NT2/D1 (cell line): ENCODE measurements at regions not wholly inside any gene's neighbourhood (a gene's known extent, or its start where the extent isn't known, plus 50 kb on each side); places are given as distances from the start of the nearest gene placed in this dataset.
A peak's percentile ranks its signal among the peaks of the same experiment; 100 is the strongest.

Experiments
- DNase-seq: peaks from one replicate; pipeline ENCODE4 v3.0.0-alpha.2; 2011; ENCODE audit warnings: low read depth, low spot score
- H3K27me3 ChIP-seq: 2 replicates; pipeline ENCODE4 v1.6.0; 2011; ENCODE audit warnings: mild to moderate bottlenecking; ENCODE audit not compliant: insufficient read length, insufficient read depth
- H3K36me3 ChIP-seq: 2 replicates; pipeline ENCODE4 v1.6.1; 2011; ENCODE audit warnings: mild to moderate bottlenecking, low read length, mixed read lengths; ENCODE audit not compliant: insufficient read depth, insufficient read length
- H3K4me1 ChIP-seq: 2 replicates; pipeline ENCODE4 v1.5.1; 2011; ENCODE audit not compliant: insufficient read depth, insufficient read length
- H3K4me3 ChIP-seq: 2 replicates; pipeline ENCODE4 v1.5.1; 2011; ENCODE audit warnings: low read depth; ENCODE audit not compliant: insufficient read length
- H3K9ac ChIP-seq: 2 replicates; pipeline ENCODE4 v1.6.0; 2011; ENCODE audit warnings: low read depth; ENCODE audit not compliant: insufficient read length
- H3K9me3 ChIP-seq: 2 replicates; pipeline ENCODE4 v1.5.1; 2011; ENCODE audit warnings: mild to moderate bottlenecking, low read length; ENCODE audit not compliant: insufficient read depth
- SUZ12 ChIP-seq: IDR thresholded peaks from 2 replicates; pipeline ENCODE4 v1.6.1; 2011; ENCODE audit not compliant: insufficient read length, insufficient read depth; ENCODE audit errors: extremely low read depth
- YY1 ChIP-seq: IDR thresholded peaks from 2 replicates; pipeline ENCODE4 v1.6.1; 2011; ENCODE audit not compliant: insufficient read length, insufficient read depth
- ZNF274 ChIP-seq: IDR thresholded peaks from 2 replicates; pipeline ENCODE4 v1.6.1; 2011; ENCODE audit warnings: mild to moderate bottlenecking, low read depth, low read length

GRCh38 chr10:123458933-123459332 lies 207.2 kb upstream of the GPR26 start:
- Histone ChIP-seq H3K4me1 (no peaks in the 10 kb centered on the region), H3K9ac (no peak overlapping the region), H3K9me3 (no peaks in the 10 kb centered on the region), H3K27me3 (peaks cover 11% of the 10 kb centered on the region), H3K4me3 (no peak overlapping the region), H3K36me3 (no peaks in the 10 kb centered on the region)
- DNase-seq, result no peak
- TF ChIP-seq YY1 (no peak), SUZ12 (no peak), ZNF274 (no peak)

- no peak overlapping the region for H3K9ac ChIP-seq
These were observed 206.6 kb upstream of the GPR26 start for GRCh38 chr10:123459371-123460091.

GRCh38 chr10:123462246-123462645 lies 203.9 kb upstream of the GPR26 start:
- H3K9me3 ChIP-seq, result no peaks in the 10 kb centered on the region
- no peak for TF ChIP-seq YY1
- no peak for TF ChIP-seq ZNF274
- TF ChIP-seq SUZ12, result no peak
- no peaks in the 10 kb centered on the region for H3K36me3 ChIP-seq

More at GRCh38 chr10:123459371-123460091, 206.6 kb upstream of the GPR26 start:
- Histone ChIP-seq H3K36me3 (no peaks in the 10 kb centered on the region), H3K4me3 (no peak overlapping the region), H3K27me3 (peaks cover 11% of the 10 kb centered on the region), H3K9me3 (no peaks in the 10 kb centered on the region), H3K4me1 (no peaks in the 10 kb centered on the region)
- TF ChIP-seq SUZ12, result no peak
- no peak for TF ChIP-seq YY1
- TF ChIP-seq ZNF274, result no peak
- DNase-seq, result peak; percentile 64

GRCh38 chr10:123462756-123463155 lies 203.4 kb upstream of the GPR26 start:
- no peak overlapping the region for H3K4me3 ChIP-seq
- DNase-seq, result no peak
- H3K9me3 ChIP-seq, result no peaks in the 10 kb centered on the region
- H3K9ac ChIP-seq, result no peak overlapping the region
- no peaks in the 10 kb centered on the region for H3K36me3 ChIP-seq
- no peaks in the 10 kb centered on the region for H3K4me1 ChIP-seq
- TF ChIP-seq SUZ12 (no peak), YY1 (no peak), ZNF274 (no peak)
- peaks cover 8% of the 10 kb centered on the region for H3K27me3 ChIP-seq

More at GRCh38 chr10:123462246-123462645, 203.9 kb upstream of the GPR26 start:
- Histone ChIP-seq H3K9ac (no peak overlapping the region), H3K4me1 (no peaks in the 10 kb centered on the region), H3K27me3 (peaks cover 8% of the 10 kb centered on the region), H3K4me3 (no peak overlapping the region)
- DNase-seq, result no peak

- no peak overlapping the region for H3K4me3 ChIP-seq
- H3K27me3 ChIP-seq, result peaks cover 5% of the 10 kb centered on the region
- H3K4me1 ChIP-seq, result no peaks in the 10 kb centered on the region
- no peaks in the 10 kb centered on the region for H3K9me3 ChIP-seq
- no peaks in the 10 kb centered on the region for H3K36me3 ChIP-seq
- TF ChIP-seq SUZ12 (no peak), YY1 (no peak), ZNF274 (no peak)
- H3K9ac ChIP-seq, result no peak overlapping the region
- no peak for DNase-seq
These were observed 203.0 kb upstream of the GPR26 start for GRCh38 chr10:123463181-123463580.

GRCh38 chr10:123463698-123464097 lies 202.5 kb upstream of the GPR26 start:
- Histone ChIP-seq H3K9me3 (no peaks in the 10 kb centered on the region), H3K9ac (no peak overlapping the region), H3K36me3 (no peaks in the 10 kb centered on the region), H3K4me3 (no peak overlapping the region), H3K4me1 (no peaks in the 10 kb centered on the region), H3K27me3 (peaks cover 2% of the 10 kb centered on the region)
- DNase-seq, result no peak
- TF ChIP-seq YY1, result no peak
- TF ChIP-seq SUZ12, result no peak
- no peak for TF ChIP-seq ZNF274

- Histone ChIP-seq H3K9ac (no peak overlapping the region), H3K27me3 (no peaks in the 10 kb centered on the region), H3K4me1 (no peaks in the 10 kb centered on the region), H3K36me3 (no peaks in the 10 kb centered on the region), H3K9me3 (no peaks in the 10 kb centered on the region), H3K4me3 (no peak overlapping the region)
- TF ChIP-seq ZNF274, result no peak
- no peak for TF ChIP-seq SUZ12
- TF ChIP-seq YY1, result no peak
- no peak for DNase-seq
These were observed 201.5 kb upstream of the GPR26 start for GRCh38 chr10:123464430-123465323.
